ENCODE measurements at regions not wholly inside any gene's neighbourhood (a gene's known extent, or its start where the extent isn't known, plus 50 kb on each side); places are given as distances from the start of the nearest gene placed in this dataset.

GRCh38 chr10:4070184-4070583 is 285.2 kb upstream of the KLF6 start (continued):
- no peak for TF ChIP-seq ELF4 (CRISPR knock-in tag; IDR thresholded peaks at IDR 0.05; ENCODE audit: low read depth)

GRCh38 chr10:4069491-4069890 is 284.5 kb upstream of the KLF6 start:
- CTCF ChIA-PET = no interaction called here
- no peak overlapping the region for H3K4me3 Mint-ChIP-seq
- peaks cover 8% of the 10 kb centered on the region; the same call in 1 of the 2 replicates for H3K9me3 Mint-ChIP-seq
- POLR2A ChIA-PET = no interaction called here
- TF ChIP-seq KAT7 (CRISPR knock-in tag; IDR thresholded peaks at IDR 0.05; ENCODE audit: borderline replicate concordance) = no peak
- no peak for TF ChIP-seq ZNF396 (CRISPR knock-in tag; IDR thresholded peaks at IDR 0.05; ENCODE audit: borderline replicate concordance)
- no peak overlapping the region for H3K27ac Mint-ChIP-seq
- DNase-seq (ENCODE audit: low spot score) (no peak), ATAC-seq (no peak)
- no peaks in the 10 kb centered on the region for H3K36me3 Mint-ChIP-seq
- no peaks in the 10 kb centered on the region; the same call in 1 of the 2 replicates for H3K4me1 Mint-ChIP-seq
- no peaks in the 10 kb centered on the region for H3K27me3 Mint-ChIP-seq (ENCODE audit: low read depth)

- Mint-ChIP-seq H3K9me3 (peaks cover 8% of the 10 kb centered on the region; the same call in 1 of the 2 replicates), H3K36me3 (no peaks in the 10 kb centered on the region), H3K27ac (no peak overlapping the region), H3K4me1 (no peaks in the 10 kb centered on the region; the same call in 1 of the 2 replicates), H3K4me3 (no peak overlapping the region), H3K27me3 (ENCODE audit: low read depth) (no peaks in the 10 kb centered on the region)
- no peak for ATAC-seq
- TF ChIP-seq ZNF138 (CRISPR knock-in tag; conservative IDR thresholded peaks at IDR 0.05) = no peak
- no peak for TF ChIP-seq ELF4 (CRISPR knock-in tag; IDR thresholded peaks at IDR 0.05; ENCODE audit: low read depth)
- TF ChIP-seq ZNF396 (CRISPR knock-in tag; IDR thresholded peaks at IDR 0.05; ENCODE audit: borderline replicate concordance) = no peak
- no peak for TF ChIP-seq NFE2L1 (CRISPR knock-in tag; IDR thresholded peaks at IDR 0.05)
- no peak for TF ChIP-seq ZNF317 (CRISPR knock-in tag; IDR thresholded peaks at IDR 0.05; ENCODE audit: borderline replicate concordance, low read depth)
- TF ChIP-seq, protein P1, sequence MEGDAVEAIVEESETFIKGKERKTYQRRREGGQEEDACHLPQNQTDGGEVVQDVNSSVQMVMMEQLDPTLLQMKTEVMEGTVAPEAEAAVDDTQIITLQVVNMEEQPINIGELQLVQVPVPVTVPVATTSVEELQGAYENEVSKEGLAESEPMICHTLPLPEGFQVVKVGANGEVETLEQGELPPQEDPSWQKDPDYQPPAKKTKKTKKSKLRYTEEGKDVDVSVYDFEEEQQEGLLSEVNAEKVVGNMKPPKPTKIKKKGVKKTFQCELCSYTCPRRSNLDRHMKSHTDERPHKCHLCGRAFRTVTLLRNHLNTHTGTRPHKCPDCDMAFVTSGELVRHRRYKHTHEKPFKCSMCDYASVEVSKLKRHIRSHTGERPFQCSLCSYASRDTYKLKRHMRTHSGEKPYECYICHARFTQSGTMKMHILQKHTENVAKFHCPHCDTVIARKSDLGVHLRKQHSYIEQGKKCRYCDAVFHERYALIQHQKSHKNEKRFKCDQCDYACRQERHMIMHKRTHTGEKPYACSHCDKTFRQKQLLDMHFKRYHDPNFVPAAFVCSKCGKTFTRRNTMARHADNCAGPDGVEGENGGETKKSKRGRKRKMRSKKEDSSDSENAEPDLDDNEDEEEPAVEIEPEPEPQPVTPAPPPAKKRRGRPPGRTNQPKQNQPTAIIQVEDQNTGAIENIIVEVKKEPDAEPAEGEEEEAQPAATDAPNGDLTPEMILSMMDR (IDR thresholded peaks at IDR 0.05) = no peak
- no peak for TF ChIP-seq TEAD4 (CRISPR knock-in tag; IDR thresholded peaks at IDR 0.05)
- no peak for TF ChIP-seq FOXP1 (CRISPR knock-in tag; IDR thresholded peaks at IDR 0.05; ENCODE audit: borderline replicate concordance)
- no peak for TF ChIP-seq SMAD4 (CRISPR knock-in tag; IDR thresholded peaks at IDR 0.05)
- TF ChIP-seq, protein P2, sequence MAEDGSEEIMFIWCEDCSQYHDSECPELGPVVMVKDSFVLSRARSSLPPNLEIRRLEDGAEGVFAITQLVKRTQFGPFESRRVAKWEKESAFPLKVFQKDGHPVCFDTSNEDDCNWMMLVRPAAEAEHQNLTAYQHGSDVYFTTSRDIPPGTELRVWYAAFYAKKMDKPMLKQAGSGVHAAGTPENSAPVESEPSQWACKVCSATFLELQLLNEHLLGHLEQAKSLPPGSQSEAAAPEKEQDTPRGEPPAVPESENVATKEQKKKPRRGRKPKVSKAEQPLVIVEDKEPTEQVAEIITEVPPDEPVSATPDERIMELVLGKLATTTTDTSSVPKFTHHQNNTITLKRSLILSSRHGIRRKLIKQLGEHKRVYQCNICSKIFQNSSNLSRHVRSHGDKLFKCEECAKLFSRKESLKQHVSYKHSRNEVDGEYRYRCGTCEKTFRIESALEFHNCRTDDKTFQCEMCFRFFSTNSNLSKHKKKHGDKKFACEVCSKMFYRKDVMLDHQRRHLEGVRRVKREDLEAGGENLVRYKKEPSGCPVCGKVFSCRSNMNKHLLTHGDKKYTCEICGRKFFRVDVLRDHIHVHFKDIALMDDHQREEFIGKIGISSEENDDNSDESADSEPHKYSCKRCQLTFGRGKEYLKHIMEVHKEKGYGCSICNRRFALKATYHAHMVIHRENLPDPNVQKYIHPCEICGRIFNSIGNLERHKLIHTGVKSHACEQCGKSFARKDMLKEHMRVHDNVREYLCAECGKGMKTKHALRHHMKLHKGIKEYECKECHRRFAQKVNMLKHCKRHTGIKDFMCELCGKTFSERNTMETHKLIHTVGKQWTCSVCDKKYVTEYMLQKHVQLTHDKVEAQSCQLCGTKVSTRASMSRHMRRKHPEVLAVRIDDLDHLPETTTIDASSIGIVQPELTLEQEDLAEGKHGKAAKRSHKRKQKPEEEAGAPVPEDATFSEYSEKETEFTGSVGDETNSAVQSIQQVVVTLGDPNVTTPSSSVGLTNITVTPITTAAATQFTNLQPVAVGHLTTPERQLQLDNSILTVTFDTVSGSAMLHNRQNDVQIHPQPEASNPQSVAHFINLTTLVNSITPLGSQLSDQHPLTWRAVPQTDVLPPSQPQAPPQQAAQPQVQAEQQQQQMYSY (CRISPR knock-in tag; IDR thresholded peaks at IDR 0.05) = no peak
- TF ChIP-seq MXD4 (CRISPR knock-in tag; IDR thresholded peaks at IDR 0.05; ENCODE audit: borderline replicate concordance) = no peak
- TF ChIP-seq NR2C2 (CRISPR knock-in tag; IDR thresholded peaks at IDR 0.05) = no peak
- TF ChIP-seq, protein P3, sequence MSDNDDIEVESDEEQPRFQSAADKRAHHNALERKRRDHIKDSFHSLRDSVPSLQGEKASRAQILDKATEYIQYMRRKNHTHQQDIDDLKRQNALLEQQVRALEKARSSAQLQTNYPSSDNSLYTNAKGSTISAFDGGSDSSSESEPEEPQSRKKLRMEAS (CRISPR knock-in tag; IDR thresholded peaks at IDR 0.05) = no peak
- no peak for TF ChIP-seq TP53 (CRISPR knock-in tag; IDR thresholded peaks at IDR 0.05)
- TF ChIP-seq ARID4B (CRISPR knock-in tag; IDR thresholded peaks at IDR 0.05; ENCODE audit: borderline replicate concordance) = no peak
- no peak for TF ChIP-seq CDX4 (CRISPR knock-in tag; IDR thresholded peaks at IDR 0.05; ENCODE audit: borderline replicate concordance)
- no peak for TF ChIP-seq E2F1 (CRISPR knock-in tag; IDR thresholded peaks at IDR 0.05)
- ChIA-PET POLR2A (no interaction called here), CTCF (no interaction called here)
- no peak for DNase-seq (ENCODE audit: low spot score)
These were observed 283.6 kb upstream of the KLF6 start for GRCh38 chr10:4068629-4069028.
